ENCODE measurements at regions not wholly inside any gene's neighbourhood (a gene's known extent, or its start where the extent isn't known, plus 50 kb on each side); places are given as distances from the start of the nearest gene placed in this dataset.

DNA sequence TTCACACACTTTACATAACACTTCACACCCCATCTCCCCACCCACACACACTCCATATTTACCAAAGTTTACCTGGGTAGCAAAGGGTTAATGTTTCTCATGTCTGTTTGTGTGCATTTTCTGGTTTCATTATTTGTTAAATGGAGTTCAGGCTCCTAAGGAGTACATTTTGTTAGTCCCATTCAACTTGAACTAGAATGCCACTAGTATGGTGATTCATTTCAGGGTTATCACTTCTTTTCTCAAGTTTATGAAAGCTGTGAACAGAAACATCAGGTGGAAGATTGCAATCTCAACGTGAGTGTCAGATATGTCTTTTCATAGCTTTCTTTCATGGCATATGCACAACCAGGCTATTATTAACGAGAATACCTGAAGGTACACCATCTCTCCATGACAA lies 1027.5 kb downstream of the GATA3 start:
- TF ChIP-seq, protein P1, sequence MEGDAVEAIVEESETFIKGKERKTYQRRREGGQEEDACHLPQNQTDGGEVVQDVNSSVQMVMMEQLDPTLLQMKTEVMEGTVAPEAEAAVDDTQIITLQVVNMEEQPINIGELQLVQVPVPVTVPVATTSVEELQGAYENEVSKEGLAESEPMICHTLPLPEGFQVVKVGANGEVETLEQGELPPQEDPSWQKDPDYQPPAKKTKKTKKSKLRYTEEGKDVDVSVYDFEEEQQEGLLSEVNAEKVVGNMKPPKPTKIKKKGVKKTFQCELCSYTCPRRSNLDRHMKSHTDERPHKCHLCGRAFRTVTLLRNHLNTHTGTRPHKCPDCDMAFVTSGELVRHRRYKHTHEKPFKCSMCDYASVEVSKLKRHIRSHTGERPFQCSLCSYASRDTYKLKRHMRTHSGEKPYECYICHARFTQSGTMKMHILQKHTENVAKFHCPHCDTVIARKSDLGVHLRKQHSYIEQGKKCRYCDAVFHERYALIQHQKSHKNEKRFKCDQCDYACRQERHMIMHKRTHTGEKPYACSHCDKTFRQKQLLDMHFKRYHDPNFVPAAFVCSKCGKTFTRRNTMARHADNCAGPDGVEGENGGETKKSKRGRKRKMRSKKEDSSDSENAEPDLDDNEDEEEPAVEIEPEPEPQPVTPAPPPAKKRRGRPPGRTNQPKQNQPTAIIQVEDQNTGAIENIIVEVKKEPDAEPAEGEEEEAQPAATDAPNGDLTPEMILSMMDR (IDR thresholded peaks at IDR 0.05), result no peak
- TF ChIP-seq POLR2A (IDR thresholded peaks at IDR 0.05), result no peak
